HG03045 (cell line): ENCODE measurements at regions not wholly inside any gene's neighbourhood (a gene's known extent, or its start where the extent isn't known, plus 50 kb on each side); places are given as distances from the start of the nearest gene placed in this dataset.

Experiments
- ATAC-seq: cut with Tn5 transposase; IDR thresholded peaks from one replicate; pipeline ENCODE4 v1.9.1; 2021; ENCODE audit warnings: mild to moderate bottlenecking, moderate library complexity; ENCODE audit not compliant: unreplicated experiment

DNA sequence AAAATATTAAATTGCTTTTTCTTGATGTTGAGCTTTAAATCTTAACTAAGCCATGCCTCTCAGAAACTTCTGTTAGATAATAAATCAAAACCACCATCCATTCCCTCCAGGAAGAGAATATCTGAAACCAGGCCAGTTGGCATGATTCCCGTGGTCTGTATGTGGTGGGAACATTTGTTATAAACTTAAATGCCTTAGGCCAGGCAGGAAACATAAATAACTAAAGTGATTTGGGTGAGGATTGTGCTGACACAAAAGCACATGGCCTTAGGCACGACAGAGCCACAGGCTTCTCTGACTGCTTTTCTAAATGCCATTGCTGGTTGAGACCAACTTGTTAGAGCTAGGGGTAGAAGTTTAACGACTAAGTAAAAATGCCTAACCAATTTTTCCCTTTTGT is 255.9 kb downstream of the GABRG2 start:
- no peak for ATAC-seq

DNA sequence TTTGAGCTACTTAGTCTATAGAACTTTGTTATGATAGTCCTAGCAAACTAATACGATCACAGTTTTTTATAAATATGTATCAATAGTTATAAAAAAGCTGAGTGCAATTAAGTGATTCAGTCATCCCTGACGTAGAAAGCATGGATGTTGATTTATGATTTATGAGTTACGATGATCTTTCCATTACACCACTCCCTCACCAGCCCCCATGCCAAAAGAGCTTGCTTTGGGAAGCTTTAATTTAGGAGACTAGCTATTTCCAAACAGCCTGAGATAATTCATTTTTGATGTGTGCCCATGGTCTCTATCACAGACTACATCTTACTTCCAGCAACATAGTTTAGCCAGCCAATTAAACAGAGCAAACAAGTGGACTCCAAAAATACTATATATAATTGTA is 256.8 kb downstream of the GABRG2 start:
- ATAC-seq = no peak

DNA sequence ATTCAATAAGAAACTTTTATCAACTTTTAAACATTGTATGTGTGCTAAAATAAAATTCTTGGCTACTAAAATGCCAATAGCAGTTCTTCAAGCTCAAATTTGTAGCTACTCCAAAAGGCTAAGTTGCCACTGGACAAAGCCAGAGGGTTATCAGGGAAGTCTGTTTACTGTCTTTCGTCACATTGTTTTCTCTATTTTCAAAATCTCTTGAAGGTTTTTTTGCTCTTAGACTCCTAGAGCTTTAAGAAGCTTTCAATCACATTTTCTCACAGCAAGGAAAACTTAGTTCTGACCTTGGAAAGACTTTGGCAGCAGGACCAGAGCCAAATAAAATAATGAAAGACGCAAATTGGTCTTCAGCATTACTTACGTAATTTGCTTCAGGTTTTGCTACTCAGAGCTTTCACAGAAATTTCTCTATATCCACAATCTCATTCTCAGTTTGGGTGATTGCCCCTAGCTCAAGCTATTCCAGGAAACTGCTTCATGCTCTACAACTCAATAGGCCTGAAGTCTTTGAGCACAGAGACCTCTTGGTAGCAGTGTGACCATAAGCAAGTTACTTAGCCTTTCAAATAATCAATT is 257.7 kb downstream of the GABRG2 start:
- no peak for ATAC-seq

DNA sequence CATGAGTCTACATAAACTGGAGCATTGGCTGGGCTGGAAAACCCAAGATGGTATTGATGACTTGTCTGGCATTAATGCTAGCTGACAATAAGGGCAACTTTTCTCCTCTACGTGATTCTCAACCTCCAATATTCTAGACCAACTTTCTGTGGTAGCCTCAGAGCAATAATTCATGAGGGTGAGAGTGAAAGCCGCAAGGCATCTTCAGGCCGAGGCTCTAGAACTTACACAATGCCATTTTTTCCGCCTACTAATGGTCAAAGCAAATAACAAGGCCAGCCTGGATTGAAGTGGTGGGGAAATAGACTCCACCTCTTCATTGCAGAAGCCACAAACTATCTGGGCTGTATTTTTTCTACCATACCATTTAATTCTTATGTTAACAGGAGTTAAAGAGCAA is 267.4 kb downstream of the GABRG2 start:
- ATAC-seq = no peak

DNA sequence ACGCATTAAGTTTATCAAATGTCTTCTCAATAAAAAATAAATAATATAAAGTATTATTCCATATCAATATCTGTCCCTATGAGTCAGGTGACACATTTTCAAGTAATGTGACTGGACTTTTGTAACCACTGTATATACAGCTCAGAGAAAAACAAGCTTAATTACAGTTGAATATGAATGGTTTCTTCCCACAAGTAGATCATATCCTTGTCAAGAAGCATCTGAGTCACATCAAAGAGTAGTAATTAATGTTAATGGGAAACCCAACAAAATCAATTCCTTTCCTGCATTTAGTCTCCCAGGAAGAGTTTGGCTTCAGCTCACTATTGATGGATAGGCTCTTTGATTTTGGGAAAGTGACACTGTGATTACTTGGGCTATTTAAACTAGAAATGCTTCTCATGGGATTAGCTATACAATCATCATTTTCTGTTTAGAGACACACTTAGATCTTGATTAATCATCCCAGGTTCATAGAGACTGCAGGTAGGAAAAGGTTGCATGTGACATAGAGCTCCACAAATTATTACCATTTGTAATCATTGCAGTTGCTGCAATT is 292.9 kb downstream of the GABRG2 start:
- no peak for ATAC-seq

DNA sequence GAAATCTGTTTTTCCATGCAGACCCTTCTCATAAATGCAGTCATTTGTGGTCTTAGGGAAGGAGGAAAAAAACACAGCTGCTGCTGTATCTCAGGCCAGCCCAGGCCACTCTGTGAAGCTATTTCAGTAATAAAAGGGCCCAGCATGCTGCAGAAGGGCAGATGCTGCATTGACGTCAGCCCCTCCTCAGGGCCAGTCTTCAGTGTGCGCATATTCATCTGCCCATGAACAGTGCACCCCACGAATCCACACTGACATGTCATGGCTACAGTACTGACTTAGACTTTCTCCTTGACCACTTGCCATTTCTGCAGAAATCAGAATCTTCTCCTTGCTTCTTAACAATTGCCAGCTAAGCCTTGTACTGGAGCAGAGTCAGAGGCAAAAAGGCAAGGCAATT is 304.7 kb downstream of the GABRG2 start:
- no peak for ATAC-seq

DNA sequence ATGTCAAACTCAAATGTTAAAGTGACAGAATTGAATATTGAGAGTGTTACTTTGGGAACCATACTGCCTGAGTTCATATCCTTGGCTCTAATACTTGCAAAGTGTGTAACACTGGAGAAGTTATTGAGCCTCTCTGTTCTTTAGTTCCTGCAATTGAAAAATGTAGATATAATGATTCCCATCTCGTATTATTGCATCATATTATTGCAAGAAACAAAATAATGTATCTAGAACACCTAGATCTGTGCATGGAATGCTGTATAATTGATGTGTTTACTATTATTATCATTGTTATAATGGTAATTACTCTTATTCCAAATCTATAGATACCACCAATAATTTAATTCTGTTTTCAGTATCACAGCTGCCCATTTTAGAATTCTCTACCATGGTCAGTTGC is 310.3 kb downstream of the GABRG2 start:
- ATAC-seq = no peak

DNA sequence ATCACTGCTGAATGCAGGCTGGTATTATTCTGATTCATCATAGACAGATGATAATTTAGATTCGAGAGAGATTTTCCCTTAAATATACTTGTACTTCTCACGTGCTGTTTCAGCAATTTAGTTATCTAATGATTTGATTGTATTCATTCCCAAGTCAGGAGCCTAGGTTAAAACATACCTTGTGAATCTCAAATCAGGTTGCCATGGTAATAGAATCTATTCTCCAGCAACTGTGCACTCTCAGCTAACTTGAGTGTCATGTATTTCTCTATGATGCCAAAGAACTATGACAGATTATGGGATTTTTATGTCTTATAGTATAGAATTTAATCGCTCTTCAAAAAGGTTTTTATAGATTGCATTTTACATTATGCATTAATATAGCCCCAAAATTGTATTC is 315.3 kb downstream of the GABRG2 start:
- no peak for ATAC-seq

DNA sequence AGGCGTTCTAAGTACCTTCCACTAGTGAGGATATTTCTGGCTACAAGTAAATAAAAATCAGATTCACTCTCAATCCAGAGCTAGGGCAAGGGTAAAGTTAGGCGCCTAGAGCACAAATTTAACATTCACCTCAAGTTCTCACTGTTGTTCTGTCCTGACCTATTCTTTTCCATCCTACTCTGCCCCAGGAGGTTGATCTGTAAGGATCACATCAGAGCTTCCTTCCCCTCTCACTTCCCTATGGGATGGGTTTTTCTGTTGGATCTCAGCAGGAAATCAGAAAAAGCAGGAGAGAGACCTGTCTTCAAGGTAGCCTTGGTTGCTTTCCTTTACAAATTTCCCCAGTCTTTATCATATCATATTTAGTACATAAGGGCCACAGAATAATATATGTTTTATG is 316.7 kb downstream of the GABRG2 start:
- no peak for ATAC-seq

DNA sequence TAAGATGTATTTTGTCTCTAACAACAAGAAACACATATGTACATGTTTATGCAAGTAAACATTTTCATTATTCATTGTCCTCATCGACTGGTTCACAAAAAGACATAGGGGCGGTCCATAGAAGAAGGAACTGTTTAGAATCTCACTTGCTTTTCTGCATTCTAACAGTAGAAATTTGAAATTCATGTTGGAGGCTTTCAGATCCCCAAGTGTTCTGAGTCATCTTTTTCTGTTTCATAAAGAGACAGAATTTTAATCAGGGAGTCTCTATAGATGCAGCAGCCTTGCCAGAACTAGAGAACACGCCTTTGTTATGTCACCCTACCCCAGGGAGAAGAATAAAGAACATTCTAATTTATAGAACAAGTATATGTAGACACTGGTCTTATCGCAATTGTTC is 324.3 kb downstream of the GABRG2 start:
- no peak for ATAC-seq

DNA sequence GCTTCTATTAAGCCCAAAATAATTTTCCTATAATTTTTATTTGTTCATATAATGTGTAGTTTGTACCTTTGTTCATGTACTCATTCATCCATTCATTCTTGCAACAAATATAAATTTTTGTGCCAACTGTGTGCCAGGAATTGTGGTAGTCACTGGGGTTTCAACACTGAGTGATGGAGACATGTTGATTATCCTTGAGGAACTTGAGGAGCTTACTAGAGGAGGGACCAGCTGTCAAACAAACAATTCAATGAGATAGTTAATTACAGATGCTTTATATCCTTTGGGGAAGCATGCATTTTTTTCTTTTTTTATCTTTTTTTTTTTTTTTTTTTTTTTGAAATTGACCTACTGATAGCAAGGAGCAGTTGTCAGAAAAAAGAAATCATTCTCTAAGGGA is 324.8 kb downstream of the GABRG2 start:
- no peak for ATAC-seq

DNA sequence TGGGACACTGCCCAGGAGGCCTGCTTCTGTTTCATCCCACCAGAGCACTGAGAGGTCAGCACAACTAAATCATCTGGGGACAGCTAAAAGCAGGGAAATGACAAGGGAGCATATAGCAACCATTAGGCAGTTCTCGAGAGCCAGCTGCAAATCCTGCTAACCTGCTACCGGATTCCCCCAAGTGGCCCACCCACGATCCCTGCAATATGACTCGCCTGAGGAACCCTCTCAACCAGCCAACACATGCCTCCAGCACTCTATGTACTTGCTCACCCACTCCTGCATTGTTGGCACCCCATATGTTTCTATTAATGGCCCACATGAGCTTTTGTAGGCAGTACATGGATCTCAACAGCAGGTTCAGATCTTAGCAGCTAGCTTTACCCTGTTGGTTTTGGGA is 326.0 kb downstream of the GABRG2 start:
- ATAC-seq = no peak

DNA sequence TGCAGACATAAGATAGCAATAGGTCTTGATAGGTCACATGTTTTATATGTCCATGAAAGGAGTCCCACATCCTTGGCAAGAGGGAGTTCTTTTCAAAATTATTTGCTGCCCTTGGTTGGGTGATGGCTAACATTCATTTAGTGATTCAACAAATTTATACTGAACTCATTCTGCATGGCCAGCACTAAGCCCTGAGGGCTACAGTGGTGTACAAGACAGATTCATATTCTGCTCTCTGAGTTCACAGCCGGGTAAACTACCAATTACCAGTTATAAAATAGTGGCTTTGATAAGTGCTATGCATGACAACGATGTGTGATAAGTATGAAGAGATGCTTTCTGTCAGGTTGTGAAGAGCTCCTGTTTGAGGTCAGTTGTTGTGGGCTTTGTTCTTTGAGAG is 340.0 kb downstream of the GABRG2 start:
- ATAC-seq = no peak

DNA sequence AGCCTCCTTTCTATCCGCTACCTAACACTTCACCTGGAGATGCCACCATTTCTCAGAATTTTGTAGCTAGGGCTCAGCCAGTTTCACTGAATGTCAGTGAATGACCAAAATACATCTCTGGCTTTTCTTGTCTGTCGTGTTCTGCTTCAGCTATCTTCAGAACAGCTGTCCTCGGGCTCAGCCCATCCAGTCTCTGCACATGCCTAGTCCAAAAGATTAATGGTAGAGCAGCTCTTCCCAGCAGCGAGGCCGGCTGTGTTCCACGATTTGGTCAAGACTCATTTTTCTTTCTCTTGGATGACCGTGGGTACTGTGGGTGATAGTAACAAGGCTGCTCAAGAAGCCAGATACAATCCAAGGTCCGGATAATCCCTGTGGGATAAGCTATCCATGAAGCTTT is 342.8 kb downstream of the GABRG2 start:
- ATAC-seq = no peak

DNA sequence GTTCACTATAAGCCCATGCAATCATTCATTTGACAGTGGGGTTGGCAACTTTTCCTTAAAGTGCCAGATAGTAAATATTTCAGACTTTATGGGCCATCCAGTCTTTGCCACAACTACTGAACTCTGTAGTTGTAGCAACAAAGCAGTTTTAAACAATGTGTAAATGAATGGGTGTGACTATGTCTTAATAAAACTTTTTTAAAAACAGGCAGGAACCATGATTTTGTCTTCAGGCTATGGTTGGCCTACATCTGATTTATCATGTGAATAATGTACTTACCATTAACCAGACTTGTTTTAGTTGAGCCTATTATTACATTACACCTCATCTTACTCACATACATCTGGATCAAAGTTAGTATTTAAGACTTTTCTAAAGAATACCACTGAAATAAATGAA is 361.6 kb downstream of the GABRG2 start:
- no peak for ATAC-seq

DNA sequence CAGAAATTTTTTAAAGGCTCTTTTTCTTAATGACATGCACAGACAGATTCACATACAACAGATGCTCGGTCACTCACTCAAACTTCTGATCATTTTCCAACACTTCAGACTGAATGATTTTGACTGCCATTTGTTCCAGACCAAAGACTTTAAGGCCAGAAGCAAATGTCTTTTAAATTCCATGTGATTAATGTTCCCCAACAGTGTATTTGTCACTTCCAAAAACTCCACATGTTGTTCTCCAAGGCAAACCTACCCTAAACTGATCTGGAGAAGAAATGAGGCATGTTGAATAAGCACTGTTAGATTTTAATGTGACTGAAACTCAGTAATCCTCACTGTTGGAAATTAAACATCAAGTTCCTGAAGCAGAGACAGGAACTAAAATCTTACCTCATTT is 366.7 kb downstream of the GABRG2 start:
- no peak for ATAC-seq

DNA sequence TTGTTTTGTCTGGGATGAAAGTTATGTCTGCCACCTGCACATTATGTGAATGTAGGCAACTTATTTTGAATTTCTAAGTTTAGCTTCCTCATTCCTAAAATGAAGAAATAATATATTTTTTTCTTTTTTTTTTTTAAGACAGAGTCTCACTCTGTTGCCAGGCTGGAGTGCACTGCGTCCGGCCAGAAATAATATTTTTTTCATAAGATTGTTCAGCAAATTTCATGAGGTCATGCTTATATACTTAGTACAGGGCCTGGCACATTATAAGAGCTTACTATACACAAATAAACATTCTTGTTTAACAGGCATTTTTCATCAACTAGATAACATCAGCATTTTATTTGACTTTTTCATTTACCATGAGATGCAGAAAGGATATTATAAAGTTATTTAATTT is 368.5 kb downstream of the GABRG2 start:
- no peak for ATAC-seq

DNA sequence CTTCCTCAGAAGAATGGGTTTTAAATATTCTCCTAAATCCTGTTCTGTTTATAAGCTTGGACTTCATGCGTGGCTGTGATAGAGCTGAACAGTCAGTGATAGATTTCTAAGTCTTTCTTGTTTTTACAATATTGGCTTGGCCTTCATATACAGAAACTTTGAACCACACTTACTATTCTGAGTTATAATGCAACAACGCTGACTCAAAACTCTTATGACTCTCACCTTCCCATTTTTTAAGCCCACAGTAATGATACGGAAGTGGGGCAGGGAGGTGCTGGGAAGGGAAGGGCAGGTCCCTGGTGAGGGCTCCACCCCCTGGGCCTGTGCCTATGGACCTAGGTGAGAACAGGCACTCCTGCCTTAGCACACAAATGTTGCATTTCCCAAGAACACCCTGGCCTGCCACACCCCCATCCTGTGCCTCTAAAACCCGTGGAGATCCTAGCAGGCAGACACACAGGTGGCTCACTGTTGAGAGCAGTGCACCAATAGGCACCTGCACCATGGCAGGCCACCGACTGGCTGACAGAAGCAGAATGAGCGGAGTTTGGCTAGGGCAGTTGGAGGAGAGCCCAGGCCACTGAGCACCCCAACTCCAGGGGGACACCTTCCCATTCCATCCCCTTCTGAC is 376.7 kb downstream of the GABRG2 start:
- ATAC-seq = no peak

DNA sequence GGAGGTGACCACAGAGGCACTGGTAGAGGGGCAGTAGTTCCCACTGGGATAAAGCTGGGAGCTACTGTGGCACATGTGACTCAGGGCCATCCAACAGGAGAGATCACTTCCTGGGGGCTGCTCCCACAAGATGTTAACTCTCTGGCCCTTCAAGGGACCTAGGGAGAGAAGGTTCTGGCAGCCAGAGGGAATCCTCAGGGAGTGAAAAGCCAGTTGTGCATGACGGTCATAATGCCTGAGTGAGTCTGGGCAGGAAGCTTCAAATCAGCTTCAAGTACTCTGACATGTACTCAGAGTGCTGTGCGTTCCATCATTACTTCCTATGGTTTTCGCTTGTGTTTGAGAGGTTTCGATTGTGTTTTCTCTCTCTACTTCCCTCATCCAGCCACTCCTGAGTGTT is 388.5 kb downstream of the GABRG2 start:
- no peak for ATAC-seq

DNA sequence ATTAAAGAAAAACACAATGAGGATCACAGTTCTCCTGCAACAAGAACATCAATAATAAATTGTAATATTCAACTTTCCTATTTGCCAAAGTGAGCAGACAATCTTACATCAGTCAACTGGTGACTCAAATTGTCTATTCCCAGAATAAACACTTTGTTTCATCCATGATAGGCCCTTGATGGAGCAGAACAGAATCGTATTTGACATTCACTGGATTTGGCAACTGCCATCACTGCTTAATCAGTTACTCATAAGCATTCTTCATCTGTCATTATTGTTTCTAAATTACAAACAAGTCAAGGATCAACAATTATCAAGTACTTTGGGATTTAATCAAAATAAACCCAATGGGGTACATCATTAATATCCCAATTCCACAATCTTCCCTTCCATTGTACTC is 398.4 kb downstream of the GABRG2 start:
- no peak for ATAC-seq

DNA sequence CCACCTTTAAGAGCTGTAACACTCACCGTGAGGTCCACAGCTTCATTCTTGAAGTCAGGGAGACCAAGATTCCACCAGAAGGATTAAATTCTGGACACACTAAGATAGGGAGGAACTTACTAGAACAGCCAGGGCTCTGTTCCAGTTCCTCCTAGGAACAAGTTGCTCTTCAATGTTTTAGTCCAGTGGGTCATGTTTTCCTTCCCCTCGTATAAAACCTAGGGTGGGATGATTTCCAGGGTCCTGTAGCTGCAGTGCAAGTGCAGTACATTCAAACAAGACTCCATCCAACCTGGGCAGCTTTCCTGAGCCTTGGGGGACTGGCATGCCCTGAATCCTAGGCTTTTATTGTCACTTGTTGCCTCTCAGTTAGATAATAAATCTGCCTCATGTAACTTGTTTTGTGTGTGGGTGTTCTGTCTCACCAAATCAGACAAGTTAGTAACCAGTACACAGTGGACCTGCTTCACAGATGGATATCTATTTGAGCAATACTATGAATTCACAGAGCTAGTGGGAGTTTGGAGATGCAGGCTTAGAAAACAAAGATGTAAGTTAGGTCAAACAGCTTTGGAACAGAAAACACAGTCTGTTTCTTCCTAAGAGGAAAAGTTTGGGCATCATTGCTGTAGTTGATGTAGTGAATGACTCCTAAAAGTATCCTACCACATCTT is 405.6 kb downstream of the GABRG2 start:
- no peak for ATAC-seq

DNA sequence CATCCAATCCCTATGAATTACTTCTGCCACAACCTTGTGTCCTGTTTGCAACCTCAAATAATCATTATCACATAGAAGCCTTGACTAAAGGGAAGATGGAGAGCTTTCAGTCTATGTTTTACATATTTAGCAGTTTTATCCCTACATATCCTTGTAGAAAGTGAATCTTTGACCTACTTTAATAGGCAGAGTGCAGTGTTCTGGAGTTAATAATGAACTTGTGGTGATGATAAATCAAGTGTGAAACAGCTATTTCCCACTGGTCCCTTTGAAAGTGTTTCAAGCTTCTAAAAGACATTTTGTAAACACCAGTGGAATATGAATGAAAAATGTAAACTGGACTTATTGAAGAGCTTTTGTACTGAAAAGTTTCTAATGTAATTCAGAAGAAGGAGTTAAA is 406.7 kb downstream of the GABRG2 start:
- ATAC-seq = no peak
